Activated CD4-positive, alpha-beta T cell treated with anti-CD3 and anti-CD28 coated beads, Interleukin-2, Interleukin-4, amounts not matched to agents 100 ng/mL and 50 ng/mL, durations not matched to agents 16 hours and 8 hours (primary cell): ENCODE measurements at regions not wholly inside any gene's neighbourhood (a gene's known extent, or its start where the extent isn't known, plus 50 kb on each side); places are given as distances from the start of the nearest gene placed in this dataset.
A peak's percentile ranks its signal among the peaks of the same experiment; 100 is the strongest.
"Not testable (repeated sequence)": the region's sequence is repeated elsewhere in the genome, so short reads cannot be mapped to it uniquely, and the experiment has no call there.

ENCODE experiments used
- DNase-seq: peaks from one replicate; pipeline ENCODE4 v3.0.0-alpha.2; 2020; ENCODE audit warnings: low spot score

- no peak for DNase-seq
These were observed 672.3 kb downstream of the UTRN start for GRCh38 chr6:144957236-144957937.

DNA sequence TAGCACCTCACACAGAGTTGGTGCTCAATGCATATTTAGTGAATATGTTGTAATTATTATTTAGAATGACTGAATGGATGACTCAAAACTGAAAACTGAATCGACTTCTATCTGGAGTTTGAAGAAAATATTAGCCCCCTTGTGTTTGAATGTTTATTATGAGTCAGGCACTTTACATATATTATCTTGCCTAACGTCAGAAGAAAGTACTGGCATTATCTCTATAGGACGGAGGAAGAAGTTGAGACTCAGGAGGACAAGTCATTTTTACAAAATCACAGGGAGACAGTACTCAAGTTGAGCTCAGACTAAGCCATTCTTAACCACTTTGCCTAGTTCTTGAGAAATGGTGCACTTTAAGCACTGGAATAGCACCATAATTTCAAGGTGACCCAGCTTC lies 684.0 kb downstream of the UTRN start:
- DNase-seq, result no peak

DNA sequence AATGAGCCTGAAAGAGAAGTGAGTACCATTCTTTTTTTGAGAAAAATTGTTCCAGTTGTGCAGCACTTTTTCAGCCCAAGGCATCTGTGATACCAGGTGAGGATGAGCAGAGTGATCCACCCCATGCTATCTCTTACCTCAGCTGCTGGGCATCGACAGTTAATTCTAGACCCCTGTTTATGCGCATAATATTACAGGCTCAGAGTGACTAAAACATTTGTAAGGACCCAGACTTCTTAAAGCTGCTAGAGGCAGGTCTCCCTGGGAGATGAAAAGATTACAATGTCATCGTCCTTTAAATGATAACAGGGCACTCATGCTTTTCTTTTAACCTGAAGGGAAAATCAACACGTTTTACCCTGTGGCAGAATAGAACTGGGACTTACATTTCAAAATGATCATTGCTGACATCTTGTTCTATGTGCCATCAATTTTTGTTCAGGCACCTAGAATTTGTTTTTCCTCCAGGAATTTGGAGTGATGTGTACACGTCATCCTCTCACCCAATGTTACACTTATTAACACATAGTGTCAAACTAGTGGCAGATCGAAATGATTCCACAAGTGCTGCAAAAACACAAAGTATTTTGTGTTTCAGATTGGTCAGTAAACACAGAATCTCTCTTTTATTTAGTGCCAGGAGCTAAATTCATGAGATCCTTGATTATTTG lies 684.6 kb downstream of the UTRN start:
- DNase-seq, result no peak

- not testable (repeated sequence) for DNase-seq
These were observed 692.2 kb downstream of the UTRN start for GRCh38 chr6:144977250-144977864.

DNA sequence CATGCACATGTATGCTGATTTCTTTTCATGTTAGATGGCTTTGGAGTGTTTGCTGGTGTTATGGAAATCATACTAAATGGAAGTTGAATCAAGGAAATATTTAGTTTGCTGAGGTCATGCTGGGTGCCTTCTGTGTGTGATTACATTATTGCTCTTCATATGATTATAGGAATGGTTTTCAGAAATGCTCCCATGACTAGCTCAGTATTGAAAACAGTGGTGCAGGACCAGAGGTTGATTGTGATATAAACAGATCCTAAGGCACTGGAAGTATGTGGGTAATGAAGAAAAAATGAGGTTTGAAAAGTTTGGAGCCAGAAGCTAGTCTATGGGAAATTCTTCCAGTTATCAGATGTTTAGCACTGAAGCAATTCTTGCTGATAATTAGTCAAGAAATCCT lies 693.1 kb downstream of the UTRN start:
- no peak for DNase-seq

DNA sequence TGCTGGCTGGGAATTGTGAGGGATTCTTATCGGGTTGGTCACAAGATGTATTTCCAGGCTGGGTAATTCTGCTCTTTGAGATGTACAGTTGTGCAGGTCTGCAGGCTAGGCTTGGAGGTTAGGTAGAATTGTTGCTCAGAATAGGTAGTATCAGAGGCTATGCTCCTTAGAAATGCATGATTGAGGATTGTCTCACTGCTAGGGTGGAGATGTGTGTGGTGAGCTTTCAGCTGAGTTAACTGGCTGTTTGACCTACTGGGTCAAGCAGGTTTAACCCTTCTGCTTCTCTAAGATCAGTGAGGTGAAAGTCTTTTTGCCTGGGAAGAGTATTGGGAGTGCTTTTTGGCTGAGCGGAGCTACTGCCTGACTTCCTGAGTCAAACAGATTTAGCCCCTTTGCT lies 701.1 kb downstream of the UTRN start:
- no peak for DNase-seq

GRCh38 chr6:144989319-144990107 lies 704.4 kb downstream of the UTRN start:
- no peak for DNase-seq

DNA sequence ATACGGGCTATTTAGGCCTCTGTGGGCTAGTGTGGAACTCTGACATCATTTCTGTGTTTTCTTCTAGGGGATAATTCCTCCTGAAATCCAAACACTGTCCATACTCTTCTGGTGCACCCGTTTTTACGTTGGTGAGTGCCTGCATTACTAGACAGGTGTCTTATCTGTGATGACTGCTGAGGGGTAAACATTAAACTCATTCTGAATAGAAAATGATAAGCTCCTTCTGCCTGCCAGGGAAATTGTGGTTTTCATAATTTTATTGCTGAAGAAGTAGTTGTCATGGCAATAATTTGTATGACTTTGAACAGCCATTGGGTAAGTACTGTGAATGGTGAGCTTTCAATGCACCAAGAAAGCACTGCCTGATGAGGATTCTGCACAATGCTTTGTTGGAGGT lies 705.6 kb downstream of the UTRN start:
- DNase-seq, result no peak

- DNase-seq, result no peak
These were observed 708.7 kb downstream of the UTRN start for GRCh38 chr6:144993870-144994269.

DNA sequence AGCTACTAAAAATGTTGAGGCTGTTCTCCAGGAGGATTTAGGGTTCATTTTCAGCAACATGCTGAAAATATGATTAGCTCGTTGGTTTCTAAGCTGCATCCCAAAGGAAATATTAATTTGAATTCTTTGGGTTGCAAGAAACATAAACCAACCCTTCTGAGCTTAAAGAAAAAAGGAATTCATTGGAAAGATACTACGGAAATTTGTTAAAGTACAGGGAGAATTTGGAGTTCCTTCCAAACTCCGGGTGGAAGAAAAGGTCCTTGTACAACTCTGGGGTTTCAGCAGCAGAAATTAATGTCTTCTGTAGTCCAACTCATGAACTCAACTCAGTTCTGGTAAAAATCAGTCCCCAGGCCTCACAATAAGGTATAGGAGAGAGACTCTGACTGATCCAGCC lies 712.9 kb downstream of the UTRN start:
- no peak for DNase-seq

GRCh38 chr6:144999127-144999526 lies 714.0 kb downstream of the UTRN start:
- no peak for DNase-seq

GRCh38 chr6:145003145-145003544 lies 718.0 kb downstream of the UTRN start:
- no peak for DNase-seq

- no peak for DNase-seq
These were observed 721.8 kb downstream of the UTRN start for GRCh38 chr6:145006914-145007313.

DNA sequence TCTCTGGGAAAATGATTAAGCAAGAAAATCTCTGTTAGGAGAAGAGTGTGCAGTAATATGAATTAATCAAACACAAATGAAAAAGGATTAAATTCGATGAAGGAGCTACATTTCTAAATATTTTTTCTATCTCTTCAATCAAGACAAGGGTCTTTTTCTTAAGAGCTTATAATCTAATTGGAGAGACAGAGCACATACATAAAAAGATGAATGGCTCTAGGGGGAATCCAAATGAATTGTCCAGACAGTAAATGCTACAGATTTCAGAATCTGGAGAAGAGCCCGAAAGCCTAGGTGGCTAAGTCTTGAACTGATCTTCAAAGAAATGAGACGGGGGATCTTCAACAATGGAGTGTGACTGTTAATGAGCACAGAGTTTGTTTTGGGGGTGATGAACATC lies 723.6 kb downstream of the UTRN start:
- DNase-seq, result no peak

DNA sequence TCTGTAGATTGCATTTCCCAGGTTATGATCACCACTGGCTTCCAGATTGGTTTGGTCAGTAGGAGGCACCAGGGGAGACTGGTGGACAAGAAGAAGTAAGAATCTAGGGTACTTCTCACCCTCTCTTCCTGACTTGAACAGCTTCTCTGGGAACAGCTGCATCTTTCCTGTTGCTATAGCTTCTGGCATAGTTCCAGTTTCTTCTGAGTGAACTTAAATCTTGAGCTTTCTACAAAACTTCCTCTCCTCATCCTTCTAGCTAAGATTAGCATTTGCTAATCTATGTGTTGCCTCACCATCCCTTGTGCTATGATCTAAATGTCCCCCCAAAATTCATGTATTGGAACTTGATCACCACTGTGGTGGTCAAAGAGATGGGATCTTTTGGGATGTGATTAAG lies 724.6 kb downstream of the UTRN start:
- no peak for DNase-seq

- DNase-seq, result no peak
These were observed 723.2 kb downstream of the EPM2A start for GRCh38 chr6:145012039-145012662.

DNA sequence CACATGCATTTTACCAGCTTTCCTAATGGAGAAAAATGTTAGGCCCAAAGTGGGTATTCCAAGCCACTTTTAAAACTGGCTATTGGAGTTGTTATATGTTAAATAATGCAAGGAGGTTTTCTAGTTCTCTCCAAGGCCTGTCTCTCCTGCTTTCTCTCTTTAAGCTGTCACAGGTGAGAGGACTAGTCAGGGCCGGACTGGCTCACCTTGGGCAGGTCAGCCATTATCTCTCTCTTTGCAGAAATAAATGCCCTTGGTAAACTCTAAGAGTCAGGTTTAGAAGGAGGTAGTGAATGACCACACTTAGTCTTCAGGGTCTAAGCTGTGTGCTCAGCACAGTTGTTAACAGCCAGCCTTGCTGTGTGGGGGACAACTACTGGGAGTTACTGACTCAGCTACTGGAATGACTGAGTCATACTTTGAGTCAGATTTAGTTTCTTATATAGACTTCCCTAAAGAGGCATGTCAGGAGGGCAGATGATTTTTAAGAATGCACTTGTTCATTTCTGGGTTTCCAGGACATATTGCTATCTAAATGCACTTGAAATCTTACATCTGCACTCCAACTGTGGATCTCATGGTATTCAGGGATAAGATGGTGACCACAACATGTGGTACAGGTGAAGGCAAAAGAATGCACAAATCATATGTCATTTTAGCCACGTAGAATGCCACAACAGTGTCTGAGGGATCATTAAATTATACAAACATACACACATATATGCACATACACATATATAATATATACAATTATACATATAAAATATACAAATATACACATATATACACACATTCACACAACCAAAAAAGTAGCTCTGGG lies 719.4 kb downstream of the EPM2A start:
- peak; percentile 83 for DNase-seq

DNA sequence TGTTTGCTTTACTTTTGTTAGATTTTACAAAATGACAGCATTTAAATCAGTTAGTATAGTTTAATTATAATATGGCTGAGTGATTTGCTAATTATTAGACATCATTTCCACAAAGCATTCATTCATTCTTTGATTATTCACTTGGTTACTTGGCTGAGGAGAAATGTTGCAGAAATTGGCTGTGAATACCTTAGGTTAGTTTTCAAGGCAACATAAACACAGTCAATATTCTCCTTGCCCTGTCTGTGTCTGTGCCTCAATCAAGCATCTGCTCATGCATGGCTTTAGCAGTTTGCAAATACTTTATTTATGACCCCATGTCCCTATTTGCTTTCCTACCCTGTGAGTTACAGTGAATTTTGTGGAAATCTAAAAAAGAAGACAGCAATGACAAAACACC lies 718.3 kb downstream of the EPM2A start:
- no peak for DNase-seq

DNA sequence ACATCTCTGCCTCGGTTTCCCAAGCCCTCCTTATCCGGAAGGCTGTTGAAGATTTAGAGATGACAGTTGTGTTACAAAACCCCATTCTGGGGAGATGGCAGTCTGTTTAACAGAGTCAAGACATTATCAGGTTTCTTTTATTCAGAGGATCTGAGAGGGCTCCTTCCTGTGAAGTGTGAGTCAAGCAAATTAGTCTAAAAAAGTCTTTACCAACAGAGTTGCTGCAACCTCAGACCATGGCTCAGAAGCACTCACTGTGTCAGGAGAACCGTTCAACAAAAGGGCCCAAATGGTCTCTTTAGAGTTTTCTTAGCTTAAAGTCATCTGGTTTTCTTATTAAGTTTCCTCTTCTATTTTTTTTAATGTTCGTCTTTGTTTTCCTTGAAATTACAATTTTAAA lies 717.8 kb downstream of the EPM2A start:
- peak; percentile 27 for DNase-seq

DNA sequence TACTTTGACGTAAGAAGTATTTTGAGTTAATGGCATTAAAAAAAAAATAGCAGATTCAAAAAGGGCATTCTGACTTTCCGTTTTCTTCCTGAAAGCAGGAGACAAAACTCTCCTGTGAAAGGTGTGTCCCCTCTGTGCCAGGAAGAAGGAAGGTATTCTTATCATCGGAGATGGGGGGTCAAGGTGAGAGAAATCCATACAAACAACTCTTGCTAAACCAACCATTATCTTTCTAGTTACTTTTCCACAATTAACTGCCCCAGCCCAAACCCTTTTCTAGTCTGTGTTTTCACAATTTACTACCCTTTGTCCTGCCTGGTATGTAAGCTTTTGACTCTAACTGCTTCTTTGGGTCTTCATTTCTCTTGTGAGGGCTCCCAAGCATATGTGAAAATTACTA lies 717.3 kb downstream of the EPM2A start:
- DNase-seq, result no peak

DNA sequence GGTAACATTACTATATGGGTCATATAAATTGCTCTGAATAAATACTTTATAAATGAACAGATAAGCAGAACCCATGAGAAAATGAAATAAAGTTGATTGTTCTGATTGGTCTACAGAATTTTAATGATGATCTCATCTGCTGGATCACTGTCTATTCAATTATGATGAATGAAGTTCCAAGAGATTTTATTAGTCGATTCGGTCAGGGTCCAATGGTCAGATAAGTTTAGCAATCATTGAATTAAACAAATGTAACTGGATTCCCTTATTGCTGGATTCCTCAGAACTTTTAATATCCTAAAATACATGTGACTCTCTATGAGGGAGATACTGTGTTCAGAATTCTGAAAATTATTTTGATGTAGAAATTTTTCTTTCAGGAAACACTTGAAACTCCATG lies 715.2 kb downstream of the EPM2A start:
- DNase-seq, result no peak
